GM12874 (cell line): ENCODE measurements at regions not wholly inside any gene's neighbourhood (a gene's known extent, or its start where the extent isn't known, plus 50 kb on each side); places are given as distances from the start of the nearest gene placed in this dataset.

Experiments used
- TF ChIP-seq, protein P1 (sequence below): IDR thresholded peaks from 2 replicates; pipeline ENCODE4 v1.5.1; 2011; ENCODE audit warnings: low read depth, mild to moderate bottlenecking, control low read depth, low read length, moderate library complexity; ENCODE audit not compliant: insufficient read depth

DNA sequence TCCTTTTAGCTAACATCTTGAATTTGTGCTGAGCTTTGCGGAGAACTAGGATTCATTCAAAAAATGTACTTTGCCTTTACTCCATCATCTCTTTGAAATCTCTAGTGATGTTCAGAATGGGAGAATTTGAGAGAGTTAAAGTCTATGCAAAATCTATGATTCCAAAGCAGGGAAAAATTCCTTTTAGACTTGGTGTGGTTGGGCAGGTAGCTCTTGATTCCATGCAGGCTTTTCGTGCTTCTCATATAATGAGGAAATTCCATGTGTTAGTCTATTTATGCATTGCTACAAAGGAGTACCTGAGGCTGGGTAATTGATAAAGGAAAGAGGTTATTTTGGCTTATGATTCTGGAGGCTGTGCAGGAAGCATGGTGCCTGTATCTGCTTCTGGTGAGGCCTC, 258.9 kb upstream of the EPHA4 start:
- TF ChIP-seq, protein P1, sequence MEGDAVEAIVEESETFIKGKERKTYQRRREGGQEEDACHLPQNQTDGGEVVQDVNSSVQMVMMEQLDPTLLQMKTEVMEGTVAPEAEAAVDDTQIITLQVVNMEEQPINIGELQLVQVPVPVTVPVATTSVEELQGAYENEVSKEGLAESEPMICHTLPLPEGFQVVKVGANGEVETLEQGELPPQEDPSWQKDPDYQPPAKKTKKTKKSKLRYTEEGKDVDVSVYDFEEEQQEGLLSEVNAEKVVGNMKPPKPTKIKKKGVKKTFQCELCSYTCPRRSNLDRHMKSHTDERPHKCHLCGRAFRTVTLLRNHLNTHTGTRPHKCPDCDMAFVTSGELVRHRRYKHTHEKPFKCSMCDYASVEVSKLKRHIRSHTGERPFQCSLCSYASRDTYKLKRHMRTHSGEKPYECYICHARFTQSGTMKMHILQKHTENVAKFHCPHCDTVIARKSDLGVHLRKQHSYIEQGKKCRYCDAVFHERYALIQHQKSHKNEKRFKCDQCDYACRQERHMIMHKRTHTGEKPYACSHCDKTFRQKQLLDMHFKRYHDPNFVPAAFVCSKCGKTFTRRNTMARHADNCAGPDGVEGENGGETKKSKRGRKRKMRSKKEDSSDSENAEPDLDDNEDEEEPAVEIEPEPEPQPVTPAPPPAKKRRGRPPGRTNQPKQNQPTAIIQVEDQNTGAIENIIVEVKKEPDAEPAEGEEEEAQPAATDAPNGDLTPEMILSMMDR: no peak

DNA sequence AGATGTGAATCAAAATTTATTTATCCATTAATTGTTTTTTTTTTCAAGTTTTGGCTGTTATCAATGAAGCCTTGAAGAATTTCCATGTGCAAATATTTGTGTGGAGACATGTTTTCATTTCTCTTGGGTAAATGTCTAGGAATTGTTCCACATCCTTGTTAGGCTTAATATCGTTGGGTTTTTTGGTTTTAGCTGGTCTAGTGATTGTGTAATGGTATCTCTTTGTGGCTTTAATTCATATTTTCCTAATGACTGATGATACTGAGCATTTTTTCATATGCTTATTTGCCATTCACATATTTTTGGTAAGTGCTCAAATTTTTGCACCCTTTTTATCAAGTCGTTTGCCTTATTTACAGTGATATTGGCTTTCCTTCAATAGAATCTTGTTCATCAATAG, 250.3 kb upstream of the EPHA4 start:
- TF ChIP-seq, protein P1: no peak

DNA sequence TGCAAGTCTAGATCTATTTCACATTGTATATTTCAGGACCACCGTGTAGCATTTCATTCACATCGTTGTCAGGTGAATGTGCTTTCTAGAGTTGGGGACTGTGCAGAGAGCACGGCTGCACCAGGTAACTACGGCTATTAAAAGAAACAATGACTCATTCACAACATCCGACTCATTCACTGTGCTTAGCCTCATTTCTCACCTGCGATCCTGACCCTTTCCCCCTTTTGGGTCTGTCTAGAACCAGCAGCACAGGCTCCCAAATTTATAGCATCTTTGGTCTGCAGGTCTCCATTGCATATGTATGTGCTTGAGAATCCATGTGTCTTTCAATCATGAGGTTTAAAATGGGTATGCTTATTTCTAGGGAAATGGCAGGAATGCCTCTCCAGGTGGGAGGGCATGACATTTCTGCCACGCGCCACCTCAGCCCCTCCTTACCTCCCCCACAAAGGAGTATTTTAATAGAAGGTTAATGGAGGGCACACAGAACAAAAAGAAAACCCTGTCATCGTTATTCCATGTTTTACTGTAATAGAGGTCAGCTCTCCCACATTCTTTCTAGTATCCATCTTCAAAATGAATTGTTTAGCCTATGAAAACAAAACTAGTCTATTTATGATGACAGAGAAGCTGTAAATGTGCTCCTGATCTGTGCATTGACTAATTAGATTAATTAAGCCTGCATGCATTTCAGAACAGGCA, 246.7 kb upstream of the EPHA4 start:
- TF ChIP-seq, protein P1: no peak

DNA sequence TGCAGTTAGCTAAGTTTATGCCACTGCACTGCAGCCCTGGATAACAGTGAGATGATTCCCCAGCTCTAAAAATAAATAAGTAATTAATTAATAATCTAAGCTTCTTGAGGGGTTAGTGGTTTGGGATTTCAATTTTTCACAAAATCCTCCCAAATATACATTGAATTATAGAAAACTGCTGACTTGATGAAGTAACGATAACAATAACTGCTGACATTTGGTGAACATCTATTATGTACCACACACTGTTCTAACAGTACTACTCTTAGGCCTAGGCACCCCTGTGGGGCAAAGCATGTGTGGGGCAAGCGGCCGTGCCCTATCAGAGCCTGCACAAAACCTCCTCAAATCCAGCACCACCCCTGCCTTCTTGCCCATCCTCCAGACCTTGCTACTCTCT, 245.8 kb upstream of the EPHA4 start:
- TF ChIP-seq, protein P1: no peak

DNA sequence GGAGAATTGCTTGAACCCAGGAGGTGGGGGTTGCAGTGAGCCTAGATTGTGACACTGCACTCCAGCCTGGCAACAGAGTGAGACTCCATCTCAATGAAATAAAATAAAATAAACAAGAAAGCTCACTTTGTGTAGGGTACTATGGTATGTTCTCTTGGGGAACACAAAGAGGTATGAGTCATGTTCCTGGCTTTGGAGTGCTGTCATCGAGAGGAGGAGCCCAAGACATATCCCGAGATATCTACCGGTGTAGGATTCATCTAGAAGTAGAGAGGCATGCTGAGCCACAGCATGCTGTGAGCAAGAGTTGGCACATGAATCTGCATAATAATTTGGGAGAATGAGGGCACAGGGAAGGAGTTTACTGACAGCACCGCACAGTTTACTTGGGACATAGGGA, 244.9 kb upstream of the EPHA4 start:
- TF ChIP-seq, protein P1: no peak

DNA sequence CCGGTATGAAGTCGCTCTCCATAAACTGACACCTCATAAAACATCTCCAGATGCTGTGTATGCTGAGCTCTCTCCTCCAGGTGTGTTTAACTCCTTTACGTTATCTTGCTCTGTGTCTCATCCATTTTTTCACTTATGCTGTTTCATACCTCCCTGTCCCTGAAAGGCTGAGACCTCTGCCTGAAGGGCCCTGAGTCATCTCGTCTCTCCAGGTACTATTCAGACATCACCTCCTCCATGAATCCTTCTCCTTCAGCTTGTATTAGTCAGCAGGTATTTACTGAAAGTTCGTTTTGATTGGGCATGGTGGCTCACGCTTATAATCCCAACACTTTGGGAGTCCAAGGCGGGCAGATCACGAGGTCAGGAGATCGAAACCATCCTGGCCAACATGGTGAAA, 244.5 kb upstream of the EPHA4 start:
- TF ChIP-seq, protein P1: no peak

DNA sequence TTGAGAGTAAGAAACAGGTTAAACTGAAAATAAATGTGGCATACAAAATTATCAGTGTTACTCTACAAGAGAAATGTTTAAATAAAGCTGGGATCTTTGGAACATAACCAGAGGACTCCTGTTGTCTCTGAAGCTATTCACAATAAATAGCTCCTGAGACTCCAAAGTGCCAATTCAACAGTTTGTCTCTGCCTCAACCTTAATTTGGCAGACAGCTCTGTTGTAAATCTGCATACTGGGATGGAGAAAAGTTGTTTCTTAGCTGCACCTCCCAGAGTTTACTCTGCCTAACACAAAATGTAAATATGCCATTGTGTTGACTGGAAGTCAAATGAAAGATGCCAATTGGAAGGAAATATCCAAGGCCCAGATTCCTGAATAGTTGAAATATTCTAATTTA, 238.5 kb upstream of the EPHA4 start:
- TF ChIP-seq, protein P1: no peak
